ENCODE measurements at regions not wholly inside any gene's neighbourhood (a gene's known extent, or its start where the extent isn't known, plus 50 kb on each side); places are given as distances from the start of the nearest gene placed in this dataset.

GRCh38 chr5:13328316-13328715, 616.2 kb downstream of the DNAH5 start:
- no peak for DNase-seq

DNA sequence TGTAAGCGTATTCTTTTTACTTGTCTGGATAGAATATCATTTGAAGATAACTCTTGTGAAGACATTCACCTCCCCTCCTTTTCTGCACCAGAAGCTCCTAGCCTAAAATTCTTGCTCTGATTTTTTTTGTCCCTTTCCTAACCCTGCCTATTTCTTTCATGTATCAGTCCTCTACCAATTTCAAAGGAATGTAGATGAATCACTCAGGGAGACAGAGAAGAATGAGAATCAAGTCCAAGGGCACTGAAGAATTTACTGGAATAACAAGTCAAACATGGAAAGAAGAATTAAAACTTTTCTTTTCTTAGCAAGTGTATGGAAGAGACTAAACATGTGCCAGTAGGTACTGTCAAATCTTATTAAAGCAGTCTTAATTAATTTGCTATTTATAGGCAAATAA, 618.7 kb downstream of the DNAH5 start:
- no peak for DNase-seq

DNA sequence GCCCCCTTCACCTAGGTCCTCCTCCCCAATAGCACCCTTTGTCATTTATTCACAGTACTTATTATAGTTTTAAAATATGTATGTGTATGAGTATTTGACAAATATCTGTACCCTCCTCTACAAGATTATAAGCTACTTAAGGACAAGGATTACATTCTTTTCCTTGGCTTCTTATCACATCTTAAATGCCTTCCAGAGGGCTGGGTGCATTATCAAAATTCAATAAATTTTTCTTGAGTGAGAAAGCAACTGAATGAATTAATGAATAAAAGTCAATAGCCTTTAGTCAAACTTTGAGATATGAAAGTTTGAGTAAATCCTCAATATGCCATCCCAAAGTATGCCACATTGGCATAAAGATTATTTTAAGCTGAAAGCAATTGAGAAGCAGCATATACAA, 621.7 kb downstream of the DNAH5 start:
- no peak for DNase-seq

- DNase-seq, result no peak
Observed at GRCh38 chr5:13317654-13318053, 626.8 kb downstream of the DNAH5 start.

DNA sequence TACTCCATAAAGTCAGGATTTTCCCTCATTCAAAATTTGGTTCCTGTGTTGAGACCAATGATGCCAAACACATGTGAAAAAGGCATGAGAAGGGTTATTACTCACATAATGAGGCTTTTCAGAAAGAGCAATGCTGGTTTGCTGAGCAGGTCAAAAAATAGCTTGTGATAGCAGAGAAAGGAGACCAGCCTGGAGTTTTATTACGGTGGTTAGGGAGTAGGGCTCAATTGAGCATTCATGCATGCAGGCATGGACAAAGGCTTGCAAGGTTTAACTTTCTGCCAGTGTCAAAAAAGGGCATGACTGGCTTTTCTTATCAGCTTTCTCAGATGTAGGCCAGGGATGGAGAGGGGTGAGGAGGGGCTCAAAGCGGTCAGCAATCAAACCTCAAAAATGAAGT, 628.3 kb downstream of the DNAH5 start:
- DNase-seq, result no peak

DNA sequence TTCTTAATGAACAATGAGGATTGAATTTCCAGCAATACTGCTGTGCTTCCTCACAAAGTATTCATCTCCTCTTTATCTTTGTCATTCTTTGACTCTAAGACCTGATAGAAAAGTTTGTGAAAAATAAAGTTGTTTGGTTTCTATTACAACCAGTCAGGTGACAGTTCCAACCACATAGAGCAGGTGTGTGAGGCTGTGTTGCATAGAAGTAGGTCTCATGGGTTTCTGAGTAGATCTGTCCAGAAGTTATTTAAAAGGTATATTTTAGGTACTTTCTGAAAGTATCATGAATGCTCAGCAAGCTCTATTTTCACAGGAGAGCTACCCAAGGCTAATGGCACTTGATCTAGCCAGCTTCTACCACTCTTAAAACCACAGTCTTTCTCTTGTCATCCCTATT, 637.0 kb downstream of the DNAH5 start:
- DNase-seq, result no peak

DNA sequence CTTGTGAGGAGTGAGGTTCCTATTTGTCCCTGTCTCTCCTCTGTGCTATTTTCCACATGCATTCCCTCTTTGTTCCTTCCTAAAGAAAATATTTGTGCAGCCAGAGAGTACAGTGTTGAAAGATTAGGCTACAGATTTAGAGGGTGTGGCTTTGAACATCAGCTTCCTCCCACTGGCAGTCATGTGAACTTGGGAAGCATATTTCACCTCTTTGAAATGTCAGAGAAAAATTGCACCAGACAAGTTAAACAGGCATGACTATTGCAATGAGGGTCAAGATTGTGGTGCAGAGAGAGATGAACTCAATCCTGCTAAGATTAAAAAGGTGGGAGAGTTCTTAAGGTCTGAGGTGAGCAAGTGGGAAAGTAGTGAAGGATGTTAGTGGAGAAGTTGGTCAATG, 641.0 kb downstream of the DNAH5 start:
- DNase-seq, result no peak

DNA sequence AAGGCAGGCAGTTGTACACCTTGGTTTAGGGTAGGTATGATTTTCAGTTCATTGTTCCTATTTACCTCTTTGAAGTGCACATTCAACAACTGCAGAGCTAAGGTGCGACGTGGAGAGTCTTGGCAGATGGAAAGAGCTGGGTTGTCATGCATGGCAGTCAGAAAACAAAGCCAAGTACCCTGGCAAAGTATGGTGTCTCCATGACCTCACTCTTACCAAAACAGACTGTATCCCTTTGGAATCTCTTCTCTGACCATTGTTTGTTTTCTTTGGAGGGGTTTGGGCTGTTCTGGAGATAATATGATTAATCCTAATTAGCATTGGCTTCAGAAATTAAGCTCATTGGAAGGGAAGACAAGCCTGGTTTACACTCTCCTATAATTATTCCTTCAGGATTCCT, 665.7 kb downstream of the DNAH5 start:
- DNase-seq, result no peak

DNA sequence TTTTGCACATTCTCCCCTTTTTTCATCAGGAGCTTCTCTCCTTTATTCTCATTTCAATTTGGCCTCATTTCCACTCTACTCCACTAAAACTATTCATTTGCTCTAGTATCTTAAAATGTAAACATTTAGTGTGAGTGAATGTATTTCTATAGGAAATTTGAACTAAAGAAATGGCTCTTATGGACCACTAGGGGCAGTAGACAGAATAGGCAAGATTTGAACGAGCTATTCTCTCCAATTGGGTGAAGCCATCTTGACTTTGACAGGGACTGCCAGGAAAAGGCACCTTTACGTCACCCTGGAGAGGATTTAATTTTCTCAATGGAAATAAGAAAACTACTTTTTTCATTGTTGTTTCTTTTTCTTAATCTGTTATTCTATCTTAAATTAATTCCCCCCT, 666.3 kb downstream of the DNAH5 start:
- DNase-seq, result no peak

DNA sequence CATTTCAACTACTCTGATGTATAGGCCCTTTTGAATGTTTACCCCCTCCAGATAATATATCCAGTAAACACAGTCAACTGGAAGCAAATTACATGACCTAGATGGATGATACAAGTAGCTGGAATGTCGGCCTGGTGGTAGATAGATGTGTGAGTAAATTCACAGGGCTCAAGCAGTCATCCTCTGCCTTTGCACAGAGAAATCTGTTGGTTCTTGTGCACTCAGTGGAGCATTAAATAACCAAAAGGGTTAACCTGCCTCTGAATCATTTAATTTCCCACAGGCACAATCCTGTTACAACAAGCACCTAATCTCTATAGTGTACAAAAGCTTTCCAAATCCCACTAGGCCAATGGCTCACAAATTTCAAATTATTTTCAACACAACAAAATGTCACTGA, 668.3 kb downstream of the DNAH5 start:
- DNase-seq, result no peak

DNA sequence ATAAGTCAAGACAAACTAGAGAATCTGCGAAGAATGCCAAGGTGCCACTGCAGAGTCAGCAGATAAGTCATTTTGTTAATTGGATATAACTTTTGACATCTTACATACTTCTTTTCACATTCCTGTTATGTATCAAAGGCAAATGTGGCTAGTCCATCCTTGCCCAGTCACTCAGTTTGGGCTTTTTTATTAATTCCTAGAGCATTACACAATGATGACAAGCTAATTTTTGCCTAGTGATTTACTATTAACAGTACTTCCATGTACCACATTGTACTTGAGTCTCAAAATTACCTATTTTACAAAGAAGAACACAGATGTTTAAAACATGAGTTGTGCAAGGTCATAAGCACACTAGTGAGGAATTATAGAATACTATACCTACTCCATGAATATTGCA, 680.8 kb downstream of the DNAH5 start:
- DNase-seq, result no peak

- no peak for DNase-seq
Observed at GRCh38 chr5:13253111-13253510, 691.4 kb downstream of the DNAH5 start.

DNA sequence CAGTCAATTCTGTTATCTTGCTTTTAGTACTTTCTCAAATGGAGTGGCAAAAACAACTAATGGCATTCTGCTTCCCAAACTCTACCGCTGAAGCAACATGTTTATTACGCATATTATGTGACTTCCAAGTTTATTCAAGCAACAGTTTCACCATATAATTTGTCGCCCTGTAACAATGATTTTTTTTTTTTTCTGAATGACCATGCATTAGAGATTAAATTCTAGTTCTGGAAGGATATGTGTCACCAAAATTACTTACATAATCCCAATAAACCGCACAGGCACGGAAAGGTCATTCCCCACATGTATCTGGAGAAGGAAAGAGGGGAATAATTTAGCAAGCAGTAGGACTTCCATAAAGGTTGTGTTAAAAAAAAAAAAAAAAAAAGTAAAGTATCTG, 691.8 kb downstream of the DNAH5 start:
- DNase-seq, result no peak

- no peak for DNase-seq
Observed at GRCh38 chr5:13251623-13252376, 692.7 kb downstream of the DNAH5 start.

DNA sequence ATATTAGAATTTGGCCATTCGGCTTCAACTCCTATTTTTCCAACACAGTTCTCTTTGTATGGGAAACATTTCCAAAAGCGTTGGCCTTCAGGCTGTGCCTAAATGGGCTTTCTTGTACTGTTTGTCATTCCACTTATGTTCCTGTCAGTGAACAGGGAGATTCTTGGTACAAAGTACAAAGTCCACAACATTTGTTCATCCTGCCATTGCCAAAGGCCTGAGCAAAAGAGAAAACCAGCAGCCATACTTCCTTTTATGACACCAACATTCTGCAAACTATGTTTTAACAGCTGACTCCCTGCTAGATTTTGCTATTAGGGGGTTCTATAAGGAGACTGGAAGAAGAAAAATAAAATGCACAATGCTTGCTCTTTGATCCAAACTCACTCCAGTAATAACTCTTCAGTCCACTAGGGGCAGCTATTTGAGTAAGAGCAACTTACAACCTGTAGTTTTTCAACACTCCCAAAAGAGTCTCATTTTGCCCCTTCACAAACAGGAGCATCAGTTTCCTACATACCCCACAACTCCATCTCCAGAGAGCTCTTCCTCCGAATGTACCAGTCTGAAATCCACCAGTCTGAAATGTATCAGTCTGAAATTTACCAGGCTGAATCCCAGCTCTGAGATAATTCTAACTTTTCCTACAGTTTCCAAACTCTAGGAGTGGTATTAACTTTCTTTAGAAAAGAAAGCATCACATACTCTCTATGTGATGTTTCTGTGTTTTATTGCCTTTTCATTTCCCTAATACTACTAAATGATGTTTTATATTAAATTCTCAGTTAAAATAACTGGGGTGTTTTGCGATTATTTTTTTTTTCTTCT, 693.8 kb downstream of the DNAH5 start:
- no peak for DNase-seq

DNA sequence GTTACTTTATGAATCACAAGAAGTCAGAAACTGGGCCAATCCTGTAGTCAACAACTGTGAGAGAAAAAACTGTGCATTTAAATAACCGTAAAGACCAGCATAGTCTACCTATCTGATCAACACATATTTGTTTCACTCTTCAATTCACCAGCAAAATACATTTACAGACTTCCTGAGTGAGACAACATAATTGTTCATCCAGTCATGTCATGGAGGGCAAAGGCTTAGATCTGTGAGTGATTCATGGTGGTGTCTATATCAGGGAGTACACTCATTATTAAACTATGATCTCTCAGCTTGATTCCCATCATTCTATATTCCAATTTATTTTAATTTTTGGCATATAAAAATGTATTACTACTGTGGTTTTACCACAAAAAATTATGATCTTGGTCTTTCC, 694.6 kb downstream of the DNAH5 start:
- no peak for DNase-seq

GRCh38 chr5:13248253-13248652, 696.2 kb downstream of the DNAH5 start:
- DNase-seq, result no peak

DNA sequence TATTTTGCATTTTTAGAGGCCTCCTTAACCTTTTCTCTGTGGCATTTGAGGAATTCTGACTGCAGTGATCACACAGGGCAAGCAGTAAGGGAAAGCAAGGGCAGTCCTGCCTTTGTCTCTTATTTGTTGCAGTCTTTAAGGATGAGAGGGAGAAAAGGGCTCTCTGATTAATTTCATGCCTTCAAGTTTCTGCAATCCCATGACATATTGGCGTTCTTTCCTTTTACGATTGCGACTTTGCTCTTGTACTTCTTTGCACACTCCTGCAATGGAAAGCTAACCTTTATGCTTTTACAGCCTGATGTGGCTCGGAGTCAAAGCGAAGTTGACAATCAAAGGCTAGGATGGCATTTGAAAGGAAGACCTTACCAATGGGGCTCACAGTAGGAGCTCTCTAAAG, 698.4 kb downstream of the DNAH5 start:
- no peak for DNase-seq

- no peak for DNase-seq
Observed at GRCh38 chr5:13244151-13244550, 700.3 kb downstream of the DNAH5 start.

- no peak for DNase-seq
Observed at GRCh38 chr5:13227513-13227912, 717.0 kb downstream of the DNAH5 start.

DNA sequence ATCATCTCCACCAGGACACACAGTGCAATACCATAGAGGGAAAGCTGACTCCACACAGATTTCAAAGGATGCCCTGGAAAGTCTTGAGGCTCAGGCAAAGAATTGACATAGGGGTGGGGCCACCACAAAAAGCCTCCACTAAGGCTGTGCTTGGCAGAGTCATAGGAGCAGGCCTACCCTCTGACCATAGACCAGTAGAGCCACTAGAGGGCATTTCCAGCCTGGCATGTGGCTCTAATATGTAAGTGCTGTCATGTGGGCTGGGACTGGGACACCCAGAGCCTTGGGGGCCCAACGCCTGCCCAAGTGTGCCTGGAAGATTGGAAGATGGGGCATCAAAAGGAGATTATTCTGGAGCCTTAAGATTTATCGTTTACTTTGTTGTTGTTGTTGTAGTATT, 726.0 kb downstream of the DNAH5 start:
- DNase-seq, result no peak

DNA sequence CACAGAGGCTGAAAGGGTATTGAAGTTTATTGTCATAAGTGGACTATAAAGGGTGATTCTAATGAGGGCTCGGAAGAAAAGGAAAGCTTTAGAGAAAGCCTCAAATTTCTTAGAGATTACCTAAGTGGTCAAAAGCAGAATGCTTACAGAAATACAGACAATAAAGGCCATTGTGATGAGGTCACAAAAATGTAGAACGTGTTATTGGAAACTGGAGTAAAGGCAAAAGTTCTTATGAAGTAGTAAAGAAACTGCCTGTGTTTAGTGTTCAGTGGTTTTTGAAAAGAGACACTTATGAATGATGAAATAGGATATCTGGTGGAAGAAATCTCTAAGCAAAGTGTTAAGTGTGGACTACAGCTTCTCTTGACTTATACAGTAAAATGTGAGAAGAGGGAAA, 726.9 kb downstream of the DNAH5 start:
- no peak for DNase-seq

- no peak for DNase-seq
Observed at GRCh38 chr5:13215806-13216205, 728.7 kb downstream of the DNAH5 start.

DNA sequence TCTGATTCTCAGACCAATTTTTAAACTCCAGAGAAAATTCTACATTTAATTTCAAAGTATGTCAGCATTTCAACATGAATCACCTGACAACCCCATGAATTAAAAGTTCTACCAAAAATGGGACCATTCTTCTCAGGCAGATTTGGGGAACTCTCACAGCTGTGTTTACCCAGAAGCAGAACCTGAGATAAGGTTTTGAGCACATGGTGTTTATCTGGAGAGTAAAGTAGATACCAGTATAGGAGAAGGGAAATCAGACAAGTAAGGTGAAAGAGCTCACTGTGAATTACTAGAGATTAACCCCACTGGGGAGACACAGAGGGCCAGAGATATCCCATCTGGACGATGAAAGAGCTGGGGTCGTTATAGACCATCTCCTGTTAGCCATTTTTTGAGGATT, 729.1 kb downstream of the DNAH5 start:
- no peak for DNase-seq

- DNase-seq, result no peak
Observed at GRCh38 chr5:13214182-13214581, 730.3 kb downstream of the DNAH5 start.

Measured in islet precursor cell (in vitro differentiated cells).